ENCODE measurements at regions not wholly inside any gene's neighbourhood (a gene's known extent, or its start where the extent isn't known, plus 50 kb on each side); places are given as distances from the start of the nearest gene placed in this dataset.

DNA sequence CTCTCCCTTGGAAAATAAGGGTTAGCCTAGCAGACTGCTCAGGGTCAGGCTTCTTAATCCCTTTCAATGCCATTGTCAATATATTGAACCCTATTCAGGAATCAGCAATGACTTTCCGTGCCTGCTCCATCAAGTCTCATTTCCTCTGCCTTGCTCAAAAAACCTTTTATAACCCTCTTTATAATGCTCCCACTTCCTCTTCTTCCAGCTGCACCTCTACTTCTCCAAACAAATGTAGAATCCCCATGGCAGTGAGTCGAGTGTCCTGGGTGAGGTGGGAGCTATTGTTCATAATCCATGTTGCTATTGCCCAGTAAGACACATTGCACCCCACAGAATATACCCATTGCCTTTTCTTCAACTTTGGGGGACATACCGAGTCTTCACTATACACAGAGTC, 58.6 kb downstream of the OLIG1 start:
- no peak overlapping the region for H3K4me3 Mint-ChIP-seq (ENCODE audit: unreplicated experiment)
- no peaks in the 10 kb centered on the region for H3K36me3 Mint-ChIP-seq (ENCODE audit: low read depth, unreplicated experiment)
- H3K27me3 Mint-ChIP-seq (ENCODE audit: unreplicated experiment): peaks cover 3% of the 10 kb centered on the region
- TF ChIP-seq, protein P1, sequence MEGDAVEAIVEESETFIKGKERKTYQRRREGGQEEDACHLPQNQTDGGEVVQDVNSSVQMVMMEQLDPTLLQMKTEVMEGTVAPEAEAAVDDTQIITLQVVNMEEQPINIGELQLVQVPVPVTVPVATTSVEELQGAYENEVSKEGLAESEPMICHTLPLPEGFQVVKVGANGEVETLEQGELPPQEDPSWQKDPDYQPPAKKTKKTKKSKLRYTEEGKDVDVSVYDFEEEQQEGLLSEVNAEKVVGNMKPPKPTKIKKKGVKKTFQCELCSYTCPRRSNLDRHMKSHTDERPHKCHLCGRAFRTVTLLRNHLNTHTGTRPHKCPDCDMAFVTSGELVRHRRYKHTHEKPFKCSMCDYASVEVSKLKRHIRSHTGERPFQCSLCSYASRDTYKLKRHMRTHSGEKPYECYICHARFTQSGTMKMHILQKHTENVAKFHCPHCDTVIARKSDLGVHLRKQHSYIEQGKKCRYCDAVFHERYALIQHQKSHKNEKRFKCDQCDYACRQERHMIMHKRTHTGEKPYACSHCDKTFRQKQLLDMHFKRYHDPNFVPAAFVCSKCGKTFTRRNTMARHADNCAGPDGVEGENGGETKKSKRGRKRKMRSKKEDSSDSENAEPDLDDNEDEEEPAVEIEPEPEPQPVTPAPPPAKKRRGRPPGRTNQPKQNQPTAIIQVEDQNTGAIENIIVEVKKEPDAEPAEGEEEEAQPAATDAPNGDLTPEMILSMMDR (IDR thresholded peaks at IDR 0.05; ENCODE audit: unreplicated experiment): no peak
- H3K27ac Mint-ChIP-seq (ENCODE audit: unreplicated experiment): no peak overlapping the region
- H3K9me3 Mint-ChIP-seq (ENCODE audit: unreplicated experiment): no peaks in the 10 kb centered on the region
- H3K4me1 Mint-ChIP-seq (ENCODE audit: unreplicated experiment): no peaks in the 10 kb centered on the region
- DNase-seq (ENCODE audit: low spot score): no peak

DNA sequence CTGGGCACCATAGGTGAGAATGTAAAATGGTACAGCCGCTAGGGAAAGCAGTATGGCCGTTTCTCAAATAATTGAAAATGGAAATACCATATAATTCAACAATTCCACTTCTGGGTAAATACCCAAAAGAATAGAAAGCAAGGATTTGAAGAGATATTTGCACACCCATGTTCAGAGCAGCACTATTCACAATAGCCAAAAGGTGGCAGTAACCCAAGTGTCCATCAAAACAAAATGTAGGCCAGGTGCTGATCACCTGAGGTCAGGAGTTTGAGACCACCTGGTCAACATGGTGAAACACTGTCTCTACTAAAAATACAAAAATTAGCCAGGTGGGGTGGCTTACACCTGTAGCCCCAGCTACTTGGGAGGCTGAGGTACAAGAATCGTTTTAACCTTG, 62.1 kb downstream of the OLIG1 start:
- Mint-ChIP-seq H3K36me3 (ENCODE audit: low read depth, unreplicated experiment) (no peaks in the 10 kb centered on the region), H3K27me3 (ENCODE audit: unreplicated experiment) (peaks cover 2% of the 10 kb centered on the region), H3K9me3 (ENCODE audit: unreplicated experiment) (no peaks in the 10 kb centered on the region), H3K4me3 (ENCODE audit: unreplicated experiment) (no peak overlapping the region), H3K27ac (ENCODE audit: unreplicated experiment) (no peak overlapping the region), H3K4me1 (ENCODE audit: unreplicated experiment) (no peaks in the 10 kb centered on the region)
- TF ChIP-seq, protein P1 (IDR thresholded peaks at IDR 0.05; ENCODE audit: unreplicated experiment): no peak
- no peak for DNase-seq (ENCODE audit: low spot score)

DNA sequence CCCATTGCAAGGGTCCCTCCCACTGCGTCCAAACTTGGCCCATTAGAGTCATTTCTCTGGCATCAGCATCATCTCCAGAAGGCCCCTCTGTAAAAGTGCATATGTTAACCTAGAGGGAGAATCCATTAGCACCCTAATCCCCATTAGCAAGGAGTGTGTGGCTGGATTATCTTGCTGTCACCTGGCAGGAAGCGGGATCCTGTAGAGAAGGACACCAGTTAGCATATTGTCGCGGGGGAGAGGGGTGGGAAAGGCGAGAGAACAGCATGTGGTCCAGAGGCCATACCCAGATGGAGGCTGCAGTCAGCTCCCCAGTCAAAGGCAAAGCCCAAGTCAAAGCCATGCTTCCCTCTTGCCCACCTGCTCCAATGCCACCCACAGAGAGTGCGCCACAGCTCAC, 64.0 kb downstream of the OLIG1 start:
- H3K4me1 Mint-ChIP-seq (ENCODE audit: unreplicated experiment): no peaks in the 10 kb centered on the region
- DNase-seq (ENCODE audit: low spot score): no peak
- TF ChIP-seq, protein P1 (IDR thresholded peaks at IDR 0.05; ENCODE audit: unreplicated experiment): no peak
- H3K4me3 Mint-ChIP-seq (ENCODE audit: unreplicated experiment): no peak overlapping the region
- H3K36me3 Mint-ChIP-seq (ENCODE audit: low read depth, unreplicated experiment): no peaks in the 10 kb centered on the region
- no peak overlapping the region for H3K27ac Mint-ChIP-seq (ENCODE audit: unreplicated experiment)
- peaks cover 2% of the 10 kb centered on the region for H3K27me3 Mint-ChIP-seq (ENCODE audit: unreplicated experiment)
- no peaks in the 10 kb centered on the region for H3K9me3 Mint-ChIP-seq (ENCODE audit: unreplicated experiment)

DNA sequence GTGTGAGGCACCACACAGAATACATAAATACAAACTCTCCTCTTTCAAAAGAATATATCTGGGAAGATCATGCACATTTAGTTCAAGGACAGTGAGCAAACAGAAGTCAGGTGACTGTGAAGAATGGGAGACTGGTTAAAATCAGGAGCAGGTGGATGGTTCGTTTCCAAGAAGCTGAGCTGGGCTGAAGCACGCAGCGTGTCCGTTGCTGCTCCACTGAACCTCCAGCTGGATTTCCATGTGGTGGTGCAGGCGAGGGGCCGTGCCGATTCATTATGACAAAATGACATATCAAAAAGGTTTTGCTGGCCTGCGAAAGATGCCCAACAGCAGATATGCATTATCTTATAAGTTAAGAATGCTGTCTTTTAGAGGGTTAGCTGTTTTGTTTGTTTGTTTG, 66.0 kb downstream of the OLIG1 start:
- TF ChIP-seq, protein P1 (IDR thresholded peaks at IDR 0.05; ENCODE audit: unreplicated experiment): no peak
- H3K4me3 Mint-ChIP-seq (ENCODE audit: unreplicated experiment): no peak overlapping the region
- H3K27ac Mint-ChIP-seq (ENCODE audit: unreplicated experiment): no peak overlapping the region
- peaks cover 9% of the 10 kb centered on the region for H3K27me3 Mint-ChIP-seq (ENCODE audit: unreplicated experiment)
- peaks cover 2% of the 10 kb centered on the region for H3K4me1 Mint-ChIP-seq (ENCODE audit: unreplicated experiment)
- DNase-seq (ENCODE audit: low spot score): no peak
- H3K36me3 Mint-ChIP-seq (ENCODE audit: low read depth, unreplicated experiment): no peaks in the 10 kb centered on the region
- H3K9me3 Mint-ChIP-seq (ENCODE audit: unreplicated experiment): no peaks in the 10 kb centered on the region

DNA sequence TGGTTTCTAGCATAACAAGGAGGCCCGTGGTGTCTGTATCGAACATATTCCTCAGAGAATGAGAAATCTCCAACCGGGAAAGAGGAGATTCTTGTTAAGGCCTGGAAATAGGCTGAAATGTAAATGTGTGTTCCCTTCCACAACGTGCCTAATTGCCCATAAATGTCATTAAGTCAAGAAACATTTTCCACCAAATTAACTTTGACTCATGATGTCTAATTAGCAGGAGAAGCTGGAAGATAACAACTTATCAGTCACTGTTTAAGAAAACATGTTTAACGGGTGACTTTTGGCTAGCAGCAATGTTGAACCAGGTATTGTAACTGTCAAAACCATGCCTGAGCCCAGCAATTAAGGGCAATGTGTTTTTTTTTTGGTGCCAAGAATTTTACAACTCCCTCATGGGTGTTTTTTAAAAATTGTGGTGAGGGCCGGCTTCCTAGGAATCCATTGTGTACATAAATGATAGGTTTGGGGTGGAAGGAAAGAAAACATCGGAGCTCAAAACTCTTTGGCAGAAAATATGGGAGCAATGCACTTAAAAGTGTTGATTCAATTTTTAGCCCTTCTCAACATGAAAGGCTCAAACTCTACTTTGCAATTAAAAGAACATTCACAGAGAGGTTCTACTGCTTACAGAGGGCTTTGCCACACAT, 67.0 kb downstream of the OLIG1 start:
- Mint-ChIP-seq H3K9me3 (ENCODE audit: unreplicated experiment) (no peaks in the 10 kb centered on the region), H3K27ac (ENCODE audit: unreplicated experiment) (no peak overlapping the region), H3K4me1 (ENCODE audit: unreplicated experiment) (peaks cover 2% of the 10 kb centered on the region)

More for the DNA sequence above, 67.0 kb downstream of the OLIG1 start:
- H3K27me3 Mint-ChIP-seq (ENCODE audit: unreplicated experiment): peaks cover 9% of the 10 kb centered on the region
- H3K4me3 Mint-ChIP-seq (ENCODE audit: unreplicated experiment): no peak overlapping the region
- H3K36me3 Mint-ChIP-seq (ENCODE audit: low read depth, unreplicated experiment): no peaks in the 10 kb centered on the region
- TF ChIP-seq, protein P1 (IDR thresholded peaks at IDR 0.05; ENCODE audit: unreplicated experiment): no peak
- DNase-seq (ENCODE audit: low spot score): no peak

Data from endothelial cell (in vitro differentiated cells).